HG02973 (cell line): ENCODE measurements at regions not wholly inside any gene's neighbourhood (a gene's known extent, or its start where the extent isn't known, plus 50 kb on each side); places are given as distances from the start of the nearest gene placed in this dataset.

ENCODE experiments used
- ATAC-seq: cut with Tn5 transposase; IDR thresholded peaks from one replicate; pipeline ENCODE4 v1.9.1; 2021; ENCODE audit warnings: moderate library complexity; ENCODE audit not compliant: unreplicated experiment

GRCh38 chr2:7940723-7941122 lies 741.1 kb upstream of the ID2 start:
- ATAC-seq = no peak

DNA sequence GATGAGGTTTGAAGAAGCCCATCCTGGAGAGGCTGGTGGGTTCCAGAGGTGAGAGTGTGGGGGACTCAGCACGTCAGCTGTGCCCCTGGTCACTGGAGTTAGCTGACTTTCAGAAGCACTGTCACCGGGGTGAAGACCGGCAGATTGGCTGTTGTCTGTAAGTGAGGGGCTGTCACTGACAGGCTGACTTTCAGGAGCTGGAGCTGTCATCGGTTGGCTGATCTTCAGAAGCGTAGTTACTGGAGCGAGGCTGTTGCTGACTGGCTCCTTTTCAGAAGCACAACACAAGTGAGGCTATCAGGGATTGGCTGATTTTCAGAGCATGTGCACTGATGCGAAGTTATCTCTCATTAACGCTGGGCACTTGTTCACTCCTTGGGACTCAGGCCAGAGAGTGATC lies 738.4 kb upstream of the ID2 start:
- ATAC-seq = no peak

DNA sequence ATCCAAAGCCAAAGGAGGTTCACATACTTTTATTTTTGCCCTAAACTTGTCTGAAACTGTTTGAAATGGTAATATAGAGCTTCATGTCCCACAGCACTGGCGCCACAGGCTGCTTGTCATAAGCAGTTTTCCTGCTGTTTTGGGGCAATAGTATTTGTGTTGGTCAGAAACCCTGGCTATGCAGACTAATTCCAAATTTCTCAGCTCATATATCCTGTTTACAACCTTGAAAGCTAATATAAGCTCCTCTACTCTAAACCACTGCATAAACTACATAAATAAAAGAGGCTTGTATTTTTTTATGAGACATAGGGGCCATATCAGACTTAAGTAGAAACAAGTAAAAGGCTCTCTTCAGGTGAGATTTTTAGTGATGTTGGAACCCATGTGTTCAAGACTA lies 736.8 kb upstream of the ID2 start:
- no peak for ATAC-seq

DNA sequence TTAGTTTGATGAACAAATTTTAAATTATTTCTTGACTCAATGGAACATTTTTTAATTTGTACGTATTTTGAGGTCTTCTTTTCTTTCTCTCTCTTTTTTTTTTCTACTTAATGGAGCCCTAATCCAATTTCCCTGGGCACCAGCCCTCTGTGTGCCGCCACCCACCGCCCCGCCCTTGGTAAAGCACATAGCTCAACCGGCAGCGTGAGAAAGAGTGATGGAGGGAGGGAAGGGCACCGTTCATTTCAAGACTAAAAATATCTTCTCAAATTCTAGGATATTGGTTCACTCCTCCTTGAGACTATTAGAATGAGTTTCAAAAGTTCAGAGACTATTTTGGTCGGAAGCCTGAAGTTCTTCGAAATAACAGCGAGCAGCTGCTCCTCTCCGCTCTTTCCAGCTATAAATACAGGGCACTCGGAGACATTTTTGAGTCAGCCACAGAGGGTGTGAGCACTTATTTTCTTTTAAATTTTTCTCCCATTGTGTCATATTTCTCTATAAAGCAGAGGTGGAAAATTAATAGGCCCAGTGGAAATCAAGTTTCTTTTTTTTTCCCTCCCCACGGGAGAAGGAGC lies 731.7 kb upstream of the ID2 start:
- ATAC-seq = no peak

DNA sequence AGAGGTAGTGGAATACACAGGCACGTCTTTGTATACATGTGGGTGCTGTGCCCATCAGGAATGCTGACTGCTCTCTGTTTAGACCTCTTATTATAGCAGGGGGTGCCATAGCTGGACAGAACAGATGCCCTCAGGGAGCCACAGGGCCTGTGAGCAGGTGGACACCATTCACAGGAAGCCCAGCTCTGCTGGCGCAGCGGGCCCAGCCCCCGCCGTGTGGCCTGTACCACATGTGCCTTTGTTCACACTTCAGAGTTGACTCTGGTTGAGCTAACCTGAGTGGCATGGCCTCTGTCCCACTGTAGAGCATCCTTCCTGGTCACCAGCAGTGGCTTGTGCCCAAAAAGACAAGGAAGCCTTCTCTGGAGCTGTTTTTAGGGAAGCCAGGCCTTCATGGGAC lies 730.9 kb upstream of the ID2 start:
- ATAC-seq = no peak

DNA sequence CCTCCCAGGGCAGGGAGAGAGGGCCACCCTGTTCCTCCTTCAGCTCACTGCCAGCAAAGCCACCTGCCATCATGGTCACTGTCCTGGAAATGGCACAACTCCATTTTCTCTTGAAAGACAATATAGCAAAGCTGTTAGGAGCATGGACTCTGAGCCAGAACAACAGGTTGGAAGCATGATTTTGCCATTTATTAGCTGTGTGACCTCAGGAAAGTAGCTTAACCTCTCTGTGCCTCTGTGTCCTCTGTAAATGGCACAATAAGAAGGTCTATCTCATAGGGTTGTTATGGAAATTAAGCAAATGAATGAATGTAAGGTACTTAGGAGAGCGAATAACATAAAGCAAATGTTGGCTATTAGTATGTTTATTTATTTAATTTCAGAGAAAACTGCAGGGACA lies 730.4 kb upstream of the ID2 start:
- ATAC-seq = no peak

GRCh38 chr2:7952046-7952745 lies 729.7 kb upstream of the ID2 start:
- ATAC-seq = no peak

DNA sequence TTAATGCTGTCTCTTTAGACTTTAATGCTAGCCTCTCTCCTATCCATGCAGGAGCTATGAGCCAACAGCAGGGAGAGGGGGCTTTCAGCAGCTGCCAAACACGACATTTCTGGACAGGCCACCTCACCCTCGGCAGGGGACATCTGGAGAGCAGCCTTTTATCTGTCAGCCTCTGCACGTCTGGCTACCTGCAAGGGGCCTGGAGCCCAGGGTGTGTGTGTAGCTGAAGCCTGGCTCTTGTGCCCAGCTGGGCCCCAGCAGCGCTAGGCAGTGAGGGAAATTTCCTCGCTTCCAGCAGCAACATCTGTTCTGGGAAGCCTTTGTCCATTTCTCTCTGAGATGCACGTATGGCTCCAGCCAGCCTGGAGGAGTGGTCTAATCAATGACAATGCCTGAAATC lies 728.7 kb upstream of the ID2 start:
- ATAC-seq = no peak

GRCh38 chr2:7954234-7954633 lies 727.6 kb upstream of the ID2 start:
- ATAC-seq = no peak

DNA sequence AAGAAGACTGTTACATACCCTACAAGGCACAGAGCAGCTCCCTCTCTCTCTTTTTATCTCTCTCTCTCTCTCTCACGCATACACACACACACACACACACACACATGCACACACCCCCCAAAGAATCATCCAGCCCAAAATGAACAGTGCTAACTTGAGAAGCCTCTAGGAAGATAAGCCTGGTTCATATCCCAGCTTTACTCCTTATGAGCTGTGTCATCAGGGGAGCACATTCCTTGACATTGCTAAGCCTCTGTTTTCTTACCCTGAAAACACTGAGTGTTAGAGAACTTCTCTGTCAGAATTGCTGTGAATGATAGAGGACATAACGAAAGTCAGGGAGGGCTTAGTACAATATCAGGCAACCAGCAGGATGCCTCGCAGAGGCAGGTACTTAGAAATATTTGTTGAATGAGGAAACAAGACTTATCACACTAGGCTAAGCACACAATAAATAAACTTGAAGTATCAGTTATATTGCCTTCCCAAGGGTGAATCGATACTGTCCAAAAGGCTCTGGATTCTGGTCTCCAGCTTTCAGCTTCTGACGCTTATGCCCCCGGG lies 725.6 kb upstream of the ID2 start:
- no peak for ATAC-seq

- no peak for ATAC-seq
These were observed 720.3 kb upstream of the ID2 start for GRCh38 chr2:7961550-7961949.

GRCh38 chr2:7962161-7962560 lies 719.7 kb upstream of the ID2 start:
- no peak for ATAC-seq

DNA sequence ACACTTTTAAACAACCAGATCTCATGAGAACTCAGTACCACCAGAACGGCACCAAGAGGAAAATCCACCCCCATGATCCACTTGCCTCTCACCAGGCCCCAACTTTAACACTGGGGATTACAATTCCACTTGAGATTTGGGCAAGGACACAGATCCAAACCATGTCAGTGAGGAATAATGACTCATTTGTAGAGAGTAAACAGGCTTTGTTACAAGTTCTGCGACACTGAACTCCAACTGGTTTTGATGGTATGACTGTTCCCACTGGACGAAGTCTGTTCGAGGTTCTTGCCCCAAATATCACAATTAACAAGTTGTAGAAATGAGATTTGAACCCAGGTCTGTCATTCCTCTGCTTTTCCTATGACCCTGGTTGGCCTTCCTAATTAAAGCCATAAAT lies 718.1 kb upstream of the ID2 start:
- no peak for ATAC-seq

GRCh38 chr2:7966032-7966431 lies 715.8 kb upstream of the ID2 start:
- no peak for ATAC-seq

DNA sequence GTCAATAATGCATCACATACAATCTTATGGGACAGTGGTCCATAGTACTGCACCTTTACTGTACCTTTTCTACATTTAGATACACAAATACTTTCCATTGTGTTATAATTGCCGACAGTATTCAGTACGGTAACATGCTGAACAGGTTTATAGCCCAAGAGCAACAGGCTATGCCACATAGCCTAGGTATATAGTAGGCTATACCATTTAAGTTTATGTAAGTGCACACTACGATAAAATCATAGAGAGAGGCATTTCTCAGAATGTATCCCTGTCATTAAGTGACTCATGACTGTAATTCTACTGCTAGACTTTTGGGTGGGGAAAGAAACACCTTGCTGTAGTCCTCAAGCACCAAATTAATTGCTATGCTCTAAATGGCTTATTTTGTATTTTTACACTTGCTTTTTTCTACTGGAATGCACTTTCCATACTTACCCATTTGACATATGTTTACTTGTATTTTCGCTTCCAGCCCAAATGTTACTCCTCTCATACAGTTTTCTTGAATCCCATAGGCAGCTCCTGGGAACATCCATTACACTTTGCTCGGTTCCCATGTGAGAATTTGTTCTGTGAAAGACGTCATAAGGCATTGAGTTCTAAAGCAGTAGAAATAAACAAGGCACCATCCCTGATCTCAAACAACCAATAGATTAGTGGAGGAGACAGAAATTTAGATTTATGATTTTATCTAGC lies 714.0 kb upstream of the ID2 start:
- no peak for ATAC-seq

DNA sequence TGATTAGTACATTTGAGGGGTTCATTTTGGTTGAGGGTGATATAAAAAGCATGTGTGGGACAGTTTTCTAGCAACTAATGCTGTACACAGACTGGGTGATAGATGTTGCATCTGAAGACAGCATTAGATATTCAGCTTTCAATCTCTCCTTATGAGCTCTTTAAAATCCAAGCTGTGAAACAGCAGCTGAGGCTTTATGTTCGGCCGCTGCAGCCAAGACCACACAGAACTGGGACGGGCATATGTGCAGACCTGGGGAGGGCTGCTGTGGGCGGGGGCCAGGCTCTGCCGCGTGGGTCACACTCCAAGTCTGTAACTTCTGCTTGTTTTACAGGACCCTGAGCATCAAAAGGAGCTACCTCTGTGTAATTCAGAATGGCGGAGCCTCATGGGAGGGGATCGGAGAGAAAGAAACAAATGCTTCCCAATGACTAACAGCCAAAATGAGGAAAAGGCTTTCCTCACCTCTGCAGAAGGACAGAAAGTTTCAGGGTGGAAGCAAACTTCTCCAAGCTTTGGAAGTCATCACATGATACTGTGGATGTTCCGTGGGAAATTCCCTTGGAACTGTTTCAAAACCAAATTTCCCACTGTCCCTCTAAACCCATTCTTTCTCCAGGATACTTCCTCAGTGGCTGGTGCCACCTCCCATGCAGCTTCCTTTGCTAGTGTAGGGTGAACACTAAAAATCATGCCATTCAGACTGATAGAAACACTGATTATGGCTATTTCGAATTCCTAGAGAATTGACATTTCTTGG lies 711.9 kb upstream of the ID2 start:
- ATAC-seq = no peak

GRCh38 chr2:7971248-7971647 lies 710.6 kb upstream of the ID2 start:
- no peak for ATAC-seq

DNA sequence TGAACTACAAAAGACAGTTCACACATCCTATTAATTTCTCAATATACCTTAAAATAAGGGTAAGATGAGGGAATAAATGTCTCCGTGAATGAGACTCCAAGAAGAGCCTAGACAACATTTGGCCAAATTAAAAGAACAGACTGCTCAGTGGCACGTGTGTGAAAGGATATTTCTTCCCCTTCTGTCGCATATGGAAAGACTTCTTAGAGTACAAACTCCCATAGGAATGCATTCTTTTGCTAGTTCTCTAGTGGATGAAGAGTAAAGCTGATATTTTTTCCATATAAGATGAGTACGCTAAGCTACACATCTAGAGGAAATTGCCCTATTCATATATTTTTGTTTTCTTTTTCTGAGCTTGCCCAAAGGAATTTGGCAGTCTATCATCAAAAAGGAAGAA lies 710.0 kb upstream of the ID2 start:
- no peak for ATAC-seq

DNA sequence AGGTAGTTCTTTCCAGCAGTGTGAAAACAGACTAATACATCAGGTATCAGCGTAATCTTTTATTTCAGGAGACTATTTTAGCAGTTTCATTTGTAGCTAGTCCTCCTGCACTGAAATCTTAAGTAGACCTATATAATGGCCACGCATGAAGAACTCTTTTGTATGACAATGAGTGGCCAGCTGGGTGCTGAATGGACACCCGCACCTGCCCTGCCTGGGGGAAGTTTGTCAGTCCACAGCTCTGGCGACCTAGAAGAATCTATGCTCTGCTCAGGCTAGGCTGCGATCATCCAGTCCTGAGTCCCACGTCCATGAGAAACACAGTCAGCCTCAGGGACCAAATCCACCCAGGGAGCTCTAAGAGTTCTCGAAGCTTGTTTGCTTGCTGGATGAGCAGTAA lies 709.2 kb upstream of the ID2 start:
- ATAC-seq = no peak

GRCh38 chr2:7973801-7974480 lies 707.9 kb upstream of the ID2 start:
- ATAC-seq = no peak

- no peak for ATAC-seq
These were observed 706.9 kb upstream of the ID2 start for GRCh38 chr2:7974936-7975335.
